Mesendoderm (in vitro differentiated cells): ENCODE measurements at regions not wholly inside any gene's neighbourhood (a gene's known extent, or its start where the extent isn't known, plus 50 kb on each side); places are given as distances from the start of the nearest gene placed in this dataset.
A peak's percentile ranks its signal among the peaks of the same experiment; 100 is the strongest.

ENCODE experiments used
- DNase-seq: peaks from one replicate; pipeline ENCODE4 v3.0.0; 2013
- H2AK5ac ChIP-seq: 2 replicates; pipeline ENCODE4 v1.6.1; 2013; ENCODE audit warnings: low read length, inconsistent platforms
- H2BK120ac ChIP-seq: 2 replicates; pipeline ENCODE4 v1.6.1; 2013; ENCODE audit warnings: low read depth, mild to moderate bottlenecking, low read length, moderate library complexity, mixed read lengths
- H2BK15ac ChIP-seq: replicated peaks from 2 replicates; pipeline ENCODE4 v1.6.1; 2013; ENCODE audit warnings: low read depth, mild to moderate bottlenecking, moderate library complexity
- H2BK5ac ChIP-seq: 2 replicates; pipeline ENCODE4 v1.6.1; 2013; ENCODE audit warnings: low read length, inconsistent platforms
- H3K18ac ChIP-seq: 2 replicates; pipeline ENCODE4 v1.6.1; 2013; ENCODE audit warnings: mild to moderate bottlenecking, low read length, mixed read lengths
- H3K23ac ChIP-seq: one replicate; pipeline ENCODE4 v1.6.1; 2013; ENCODE audit warnings: low read length
- H3K27ac ChIP-seq: 2 replicates; pipeline ENCODE4 v1.5.1; 2013; ENCODE audit warnings: low read depth, mild to moderate bottlenecking, inconsistent platforms, low read length, moderate library complexity
- H3K27me3 ChIP-seq: 2 replicates; pipeline ENCODE4 v1.6.1; 2013; ENCODE audit warnings: low read length, control low read depth, mild to moderate bottlenecking, inconsistent platforms; ENCODE audit not compliant: insufficient read depth, poor library complexity
- H3K36me3 ChIP-seq: 2 replicates; pipeline ENCODE4 v1.6.1; 2013; ENCODE audit warnings: low read length, inconsistent platforms; ENCODE audit not compliant: control insufficient read depth, insufficient read depth
- H3K4ac ChIP-seq: one replicate; pipeline ENCODE4 v1.6.1; 2013; ENCODE audit warnings: low read depth, mild to moderate bottlenecking, low read length, moderate library complexity
- H3K4me1 ChIP-seq: 2 replicates; pipeline ENCODE4 v1.6.1; 2013; ENCODE audit warnings: low read depth, low read length, inconsistent platforms; ENCODE audit not compliant: control insufficient read depth
- H3K4me2 ChIP-seq: 2 replicates; pipeline ENCODE4 v1.6.1; 2013; ENCODE audit warnings: low read length
- H3K4me3 ChIP-seq: 2 replicates; pipeline ENCODE4 v1.5.1; 2013; ENCODE audit warnings: mild to moderate bottlenecking, low read length
- H3K56ac ChIP-seq: one replicate; pipeline ENCODE4 v1.6.1; 2013; ENCODE audit warnings: low read length
- H3K79me1 ChIP-seq: 2 replicates; pipeline ENCODE4 v1.6.1; 2013; ENCODE audit warnings: low read length, inconsistent platforms
- H3K79me2 ChIP-seq: 2 replicates; pipeline ENCODE4 v1.6.1; 2013; ENCODE audit warnings: mild to moderate bottlenecking, low read length; ENCODE audit not compliant: control insufficient read depth, insufficient read depth
- H3K9ac ChIP-seq: 2 replicates; pipeline ENCODE4 v1.6.1; 2013; ENCODE audit warnings: low read length, inconsistent platforms
- H4K5ac ChIP-seq: one replicate; pipeline ENCODE4 v1.6.1; 2013; ENCODE audit warnings: low read length
- H4K8ac ChIP-seq: one replicate; pipeline ENCODE4 v1.6.1; 2013; ENCODE audit warnings: low read depth, mild to moderate bottlenecking, control low read depth, low read length, moderate library complexity
- WGBS: extraction: QIAGEN DNeasy Blood & Tissue Kit; methylation state at CpG from one replicate; pipeline ENCODE4 v1.1.7; 2013; ENCODE audit warnings: low lambda C conversion rate, missing lambda C conversion rate; ENCODE audit not compliant: insufficient coverage; ENCODE audit errors: extremely low coverage; 5-methylcytosine and 5-hydroxymethylcytosine counted together

DNA sequence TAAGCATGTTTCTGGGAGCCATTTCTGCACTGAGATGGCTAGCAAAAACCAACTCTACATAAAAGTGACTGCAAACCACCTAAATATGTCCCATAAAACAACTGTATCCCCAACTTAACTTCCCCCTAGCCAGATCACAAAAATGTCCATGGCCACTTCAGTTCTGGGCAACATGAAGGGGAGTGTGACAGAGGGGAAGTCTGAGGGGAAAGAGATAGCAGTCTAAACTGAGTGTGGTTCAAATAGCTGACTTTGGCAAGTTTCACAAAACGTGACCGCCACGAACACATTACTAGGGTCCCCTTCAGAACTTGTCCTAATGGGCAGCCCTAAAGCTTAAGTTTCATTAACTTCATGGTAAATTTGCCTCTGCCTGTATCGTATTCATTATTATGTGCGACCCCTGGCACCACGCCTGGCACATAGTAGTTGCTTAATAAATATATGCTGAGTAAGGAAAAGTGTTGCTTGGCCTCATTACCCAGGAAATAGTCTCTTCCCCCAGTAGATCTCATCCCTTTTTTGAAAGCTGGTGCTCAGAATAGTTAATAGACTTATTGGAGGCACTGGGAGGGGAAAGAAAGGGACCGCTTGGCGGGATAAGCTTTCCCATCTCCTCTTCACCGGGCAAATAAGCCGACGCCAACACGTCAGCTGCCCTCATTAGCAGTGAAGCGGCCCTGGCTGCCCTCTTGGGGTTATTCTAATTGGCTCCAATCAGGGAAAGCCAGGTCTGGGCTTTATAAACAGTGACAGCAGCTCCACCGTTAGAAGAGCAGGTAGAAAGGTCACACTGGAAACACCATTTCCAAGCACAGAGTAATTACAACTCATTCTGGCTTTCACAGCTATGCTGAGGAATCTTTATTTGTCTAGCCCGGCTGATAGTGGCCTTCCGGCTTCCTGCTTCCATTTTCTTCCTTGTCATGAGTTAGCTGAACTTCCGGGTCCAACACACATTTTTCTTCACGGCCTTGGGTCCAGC lies 122.1 kb downstream of the LRIG2 start:
- DNase-seq, result no peak
- no peak overlapping the region for H3K27ac ChIP-seq
- no peaks in the 10 kb centered on the region for H3K36me3 ChIP-seq
- no peaks in the 10 kb centered on the region for H3K4me1 ChIP-seq
- no peak overlapping the region for H3K4me2 ChIP-seq
- H2AK5ac ChIP-seq, result no peak overlapping the region
- H4K8ac ChIP-seq, result no peak overlapping the region
- H3K4ac ChIP-seq, result no peak overlapping the region
- H3K56ac ChIP-seq, result no peak overlapping the region
- no peaks in the 10 kb centered on the region for H3K79me1 ChIP-seq
- no peak overlapping the region for H3K23ac ChIP-seq
- H2BK120ac ChIP-seq, result no peak overlapping the region
- no peak overlapping the region for H4K5ac ChIP-seq
- no peak overlapping the region for H3K4me3 ChIP-seq
- H3K18ac ChIP-seq, result no peak overlapping the region
- no CpG with 5 or more reads among the region's 18 CpGs for WGBS
- H2BK15ac ChIP-seq, result no peak overlapping the region
- H3K27me3 ChIP-seq, result no peaks in the 10 kb centered on the region
- H3K9ac ChIP-seq, result no peak overlapping the region
- H3K79me2 ChIP-seq, result no peaks in the 10 kb centered on the region
- H2BK5ac ChIP-seq, result no peak overlapping the region

DNA sequence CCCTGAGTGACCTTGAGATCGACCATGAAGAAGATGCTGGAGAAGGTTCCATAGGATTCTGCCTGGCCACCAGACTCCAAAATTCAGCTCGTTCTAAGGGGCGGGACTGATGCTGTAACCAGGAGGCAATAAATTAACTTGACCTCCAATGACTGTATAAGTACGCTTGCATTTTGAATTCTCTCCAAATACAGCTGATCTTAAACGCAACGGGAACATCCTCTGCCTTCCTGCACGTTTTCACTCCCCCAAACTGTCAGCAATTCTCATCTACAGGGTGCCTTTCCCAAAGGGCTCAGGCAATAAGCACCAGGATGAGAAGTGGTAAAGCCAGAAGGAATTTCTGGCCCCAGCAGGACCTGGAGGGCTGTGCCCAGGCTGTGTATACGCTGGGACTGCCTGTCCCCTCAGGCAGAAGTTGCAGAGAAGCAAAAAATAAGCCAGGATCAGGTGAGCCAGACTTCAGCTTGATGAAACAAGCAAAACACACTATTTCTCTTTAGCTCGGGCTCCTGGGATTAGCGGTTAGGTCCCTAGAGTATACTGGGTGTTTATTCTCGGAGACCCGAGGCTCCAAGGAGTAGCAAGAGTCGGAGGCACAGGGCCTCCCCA lies 124.8 kb downstream of the LRIG2 start:
- H2BK5ac ChIP-seq, result no peak overlapping the region
- H4K5ac ChIP-seq, result no peak overlapping the region
- no peak overlapping the region for H3K4me3 ChIP-seq
- no peaks in the 10 kb centered on the region for H3K79me1 ChIP-seq
- no peak overlapping the region for H3K27ac ChIP-seq
- no CpG with 5 or more reads among the region's 13 CpGs for WGBS
- no peak overlapping the region for H3K4me2 ChIP-seq
- H4K8ac ChIP-seq, result no peak overlapping the region
- H3K79me2 ChIP-seq, result no peaks in the 10 kb centered on the region
- no peak overlapping the region for H2BK15ac ChIP-seq
- no peaks in the 10 kb centered on the region for H3K36me3 ChIP-seq
- no peak for DNase-seq
- H2BK120ac ChIP-seq, result no peak overlapping the region
- no peak overlapping the region for H3K23ac ChIP-seq
- H3K18ac ChIP-seq, result no peak overlapping the region
- H3K56ac ChIP-seq, result no peak overlapping the region
- no peaks in the 10 kb centered on the region for H3K4me1 ChIP-seq
- no peak overlapping the region for H3K4ac ChIP-seq
- no peaks in the 10 kb centered on the region for H3K27me3 ChIP-seq
- no peak overlapping the region for H3K9ac ChIP-seq
- H2AK5ac ChIP-seq, result no peak overlapping the region

DNA sequence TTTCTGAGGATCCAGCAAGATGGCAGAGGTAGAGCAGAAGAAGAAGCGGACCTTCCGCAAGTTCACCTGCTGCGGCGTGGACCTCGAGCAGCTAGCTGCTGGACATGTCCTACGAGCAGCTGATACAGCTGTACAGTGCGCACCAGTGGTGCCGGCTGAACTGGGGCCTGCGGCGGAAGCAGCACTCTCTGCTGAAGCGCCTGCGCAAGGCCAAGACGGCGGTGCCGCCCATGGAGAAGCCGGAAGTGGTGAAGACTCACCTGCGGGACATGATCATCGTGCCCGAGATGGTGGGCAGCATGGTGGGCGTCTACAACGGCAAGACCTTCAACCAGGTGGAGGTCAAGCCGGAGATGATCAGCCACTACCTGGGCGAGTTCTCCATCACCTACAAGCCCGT lies 125.8 kb downstream of the LRIG2 start:
- no peak overlapping the region for H2BK120ac ChIP-seq
- no peaks in the 10 kb centered on the region for H3K79me2 ChIP-seq
- no peak overlapping the region for H3K9ac ChIP-seq
- H2BK15ac ChIP-seq, result no peak overlapping the region
- no peak overlapping the region for H3K56ac ChIP-seq
- no peak overlapping the region for H3K4me2 ChIP-seq
- H3K79me1 ChIP-seq, result no peaks in the 10 kb centered on the region
- no CpG with 5 or more reads among the region's 24 CpGs for WGBS
- no peak overlapping the region for H4K8ac ChIP-seq
- no peaks in the 10 kb centered on the region for H3K36me3 ChIP-seq
- no peak overlapping the region for H3K23ac ChIP-seq
- no peak overlapping the region for H2BK5ac ChIP-seq
- no peak for DNase-seq
- no peak overlapping the region for H2AK5ac ChIP-seq
- H4K5ac ChIP-seq, result no peak overlapping the region
- no peak overlapping the region for H3K27ac ChIP-seq
- no peak overlapping the region for H3K4me3 ChIP-seq
- H3K27me3 ChIP-seq, result no peaks in the 10 kb centered on the region
- H3K4ac ChIP-seq, result no peak overlapping the region
- no peaks in the 10 kb centered on the region for H3K4me1 ChIP-seq
- no peak overlapping the region for H3K18ac ChIP-seq

DNA sequence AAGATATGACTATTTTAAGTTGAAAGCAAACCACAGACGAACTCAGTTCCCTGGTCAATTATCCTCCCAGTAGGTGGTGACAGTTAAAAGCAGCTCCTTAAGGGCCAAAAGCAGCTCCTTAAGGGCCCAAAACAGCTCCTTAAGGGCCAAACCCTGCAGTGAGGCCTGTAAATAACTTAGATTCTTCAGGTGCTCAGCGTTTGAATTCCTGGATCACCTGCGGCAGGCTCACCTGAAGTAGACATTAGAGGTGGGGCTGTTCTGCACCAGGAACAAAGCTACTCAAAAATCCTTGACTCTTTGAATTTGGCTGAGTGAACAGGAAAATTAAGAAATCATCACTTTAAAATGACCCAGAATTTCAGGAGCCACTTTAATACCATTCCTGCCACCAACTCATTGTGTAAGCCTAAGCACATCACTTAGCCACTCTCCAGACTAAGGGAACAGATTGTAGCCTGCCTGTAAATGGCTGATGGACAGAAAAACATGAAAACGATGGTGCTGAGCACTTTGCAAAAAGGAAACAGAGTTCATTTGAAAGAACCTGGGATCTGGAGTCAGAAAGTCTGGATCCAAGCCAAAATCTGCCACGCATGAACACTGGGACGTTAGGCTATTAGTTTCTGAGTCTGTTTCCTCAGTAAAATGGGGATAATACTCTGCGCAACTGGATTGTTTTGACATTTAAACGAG lies 126.9 kb downstream of the LRIG2 start:
- Histone ChIP-seq H2BK15ac (no peak overlapping the region), H3K4me2 (no peak overlapping the region), H3K27ac (no peak overlapping the region), H3K4me3 (no peak overlapping the region), H2BK5ac (no peak overlapping the region), H4K8ac (no peak overlapping the region), H4K5ac (no peak overlapping the region), H3K9ac (no peak overlapping the region), H3K79me1 (no peaks in the 10 kb centered on the region), H2AK5ac (no peak overlapping the region), H3K4ac (no peak overlapping the region), H3K4me1 (no peaks in the 10 kb centered on the region), H3K27me3 (no peaks in the 10 kb centered on the region), H2BK120ac (no peak overlapping the region), H3K18ac (peak overlapping the region; percentile 14), H3K56ac (no peak overlapping the region), H3K36me3 (no peaks in the 10 kb centered on the region), H3K23ac (no peak overlapping the region), H3K79me2 (no peaks in the 10 kb centered on the region)
- no CpG with 5 or more reads among the region's 8 CpGs for WGBS
- peak; percentile 68 for DNase-seq

DNA sequence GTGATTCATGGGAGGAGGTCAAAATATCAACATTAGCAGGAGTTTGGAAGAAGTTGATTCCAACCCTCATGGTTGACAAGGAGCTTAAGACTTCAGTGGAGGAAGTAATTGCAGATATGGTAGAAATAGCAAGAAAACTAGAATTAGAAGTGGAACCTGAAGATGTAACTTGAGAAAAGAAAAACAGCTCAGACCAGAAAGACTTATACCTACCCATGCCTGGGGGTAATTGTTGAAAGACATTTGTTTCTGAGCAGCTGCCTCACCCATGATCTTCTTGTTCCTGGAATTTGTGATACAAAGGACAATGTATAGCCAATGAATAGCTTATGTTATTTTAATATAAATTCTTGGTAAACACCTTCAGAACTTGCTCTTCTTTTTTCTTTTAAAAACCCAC lies 128.6 kb downstream of the LRIG2 start:
- Histone ChIP-seq H3K4me1 (no peaks in the 10 kb centered on the region), H3K79me2 (no peaks in the 10 kb centered on the region), H3K79me1 (no peaks in the 10 kb centered on the region), H3K23ac (no peak overlapping the region), H3K36me3 (no peaks in the 10 kb centered on the region), H3K27ac (no peak overlapping the region), H4K8ac (no peak overlapping the region), H3K27me3 (no peaks in the 10 kb centered on the region), H3K4ac (no peak overlapping the region), H4K5ac (no peak overlapping the region), H2AK5ac (no peak overlapping the region), H2BK5ac (no peak overlapping the region), H2BK120ac (no peak overlapping the region), H3K56ac (no peak overlapping the region), H3K4me2 (no peak overlapping the region), H2BK15ac (peak overlapping the region; percentile 42), H3K18ac (no peak overlapping the region), H3K9ac (no peak overlapping the region), H3K4me3 (no peak overlapping the region)
- no peak for DNase-seq
